ENCODE measurements at regions not wholly inside any gene's neighbourhood (a gene's known extent, or its start where the extent isn't known, plus 50 kb on each side); places are given as distances from the start of the nearest gene placed in this dataset.
A peak's percentile ranks its signal among the peaks of the same experiment; 100 is the strongest.

DNA sequence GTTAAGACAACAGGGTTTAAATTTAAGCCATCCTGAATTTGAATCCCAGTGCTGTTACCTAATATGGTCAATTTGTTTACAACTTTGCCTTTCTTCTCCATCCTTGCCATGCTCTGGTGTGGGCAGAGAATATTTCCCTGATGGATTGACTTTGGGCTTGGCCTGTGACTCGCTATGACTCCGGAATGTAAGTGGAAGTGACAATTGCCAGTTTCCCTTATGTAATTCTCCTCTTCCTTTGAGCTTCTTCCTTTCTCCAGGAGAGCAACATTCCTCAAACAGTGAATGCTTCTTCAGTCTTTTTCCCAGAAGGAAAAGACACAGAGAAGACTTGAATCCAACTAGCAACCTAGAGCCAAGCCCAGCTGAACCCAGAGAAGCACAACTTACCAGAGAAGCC, 159.1 kb downstream of the LURAP1L start:
- no peak for DNase-seq (ENCODE audit: low spot score)

DNA sequence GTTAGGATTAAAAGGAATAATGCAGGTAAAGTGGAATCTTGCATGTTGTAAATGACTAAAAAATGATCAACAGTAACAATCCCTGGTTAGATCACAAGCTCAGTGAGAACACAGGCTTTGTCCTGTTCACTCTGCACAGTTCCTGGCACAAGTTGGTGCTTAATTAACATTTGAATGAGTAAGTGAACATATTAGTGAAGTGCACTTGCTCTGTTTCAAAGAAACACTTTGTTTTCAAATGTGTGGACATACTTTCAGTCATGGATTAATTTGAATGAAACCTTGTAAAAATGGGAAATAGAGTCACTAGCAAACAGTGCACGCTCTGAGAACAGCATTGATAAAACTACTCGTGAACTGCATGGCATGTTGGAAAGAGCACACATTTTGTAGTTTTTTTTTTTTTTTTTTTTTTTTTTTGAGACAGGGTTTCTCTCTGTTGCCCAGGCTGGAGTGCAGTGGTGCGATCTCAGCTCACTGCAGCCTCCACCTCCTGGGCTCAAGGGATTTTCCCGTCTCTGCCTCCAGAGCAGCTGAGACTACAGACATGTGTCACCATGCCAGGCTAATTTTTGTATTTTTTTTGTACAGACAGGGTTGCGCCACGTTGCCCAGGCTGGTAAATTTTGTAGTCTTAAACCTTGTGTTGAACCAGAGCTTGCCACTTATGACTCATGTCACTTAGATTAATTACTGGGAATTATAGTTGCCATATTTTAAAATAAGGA, 159.9 kb downstream of the LURAP1L start:
- DNase-seq (ENCODE audit: low spot score), result no peak

DNA sequence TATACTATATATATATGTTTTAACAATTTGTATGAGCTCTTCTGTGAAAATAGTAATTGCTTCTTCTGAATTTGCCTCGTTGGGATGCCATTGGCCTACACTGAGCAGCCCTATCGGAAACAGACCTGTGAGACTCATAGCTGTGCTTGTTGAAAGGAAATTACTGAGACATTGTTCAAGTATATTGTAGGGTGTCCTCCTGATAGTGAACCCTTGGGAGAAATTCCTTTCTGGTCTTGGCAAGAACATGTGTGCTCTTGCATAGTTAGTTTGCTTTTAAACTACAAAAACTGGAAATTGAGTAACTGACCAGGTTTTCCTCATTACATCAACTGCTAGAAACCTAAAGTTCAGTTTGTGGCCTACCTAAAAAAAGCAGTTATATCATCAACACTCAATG, 160.9 kb downstream of the LURAP1L start:
- no peak for DNase-seq (ENCODE audit: low spot score)

DNA sequence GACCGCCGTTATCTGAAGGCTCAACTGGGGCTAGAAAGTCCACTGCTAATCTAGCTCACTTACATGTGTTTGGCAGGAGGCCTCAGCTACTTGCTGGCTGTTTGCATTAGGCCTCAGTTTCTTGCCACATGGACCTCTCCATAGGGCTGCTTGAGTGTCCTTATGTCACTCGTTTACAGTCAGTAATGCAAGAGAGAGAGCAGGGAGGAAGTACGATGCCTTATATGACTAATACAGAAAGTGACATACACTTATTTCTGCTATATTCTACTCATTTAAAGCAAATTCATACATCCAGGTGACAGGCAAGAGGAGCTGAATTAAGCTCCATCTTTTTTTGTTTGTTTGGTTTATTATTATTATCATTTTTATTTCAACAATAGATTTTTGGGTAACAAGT, 179.6 kb downstream of the LURAP1L start:
- no peak for DNase-seq (ENCODE audit: low spot score)

DNA sequence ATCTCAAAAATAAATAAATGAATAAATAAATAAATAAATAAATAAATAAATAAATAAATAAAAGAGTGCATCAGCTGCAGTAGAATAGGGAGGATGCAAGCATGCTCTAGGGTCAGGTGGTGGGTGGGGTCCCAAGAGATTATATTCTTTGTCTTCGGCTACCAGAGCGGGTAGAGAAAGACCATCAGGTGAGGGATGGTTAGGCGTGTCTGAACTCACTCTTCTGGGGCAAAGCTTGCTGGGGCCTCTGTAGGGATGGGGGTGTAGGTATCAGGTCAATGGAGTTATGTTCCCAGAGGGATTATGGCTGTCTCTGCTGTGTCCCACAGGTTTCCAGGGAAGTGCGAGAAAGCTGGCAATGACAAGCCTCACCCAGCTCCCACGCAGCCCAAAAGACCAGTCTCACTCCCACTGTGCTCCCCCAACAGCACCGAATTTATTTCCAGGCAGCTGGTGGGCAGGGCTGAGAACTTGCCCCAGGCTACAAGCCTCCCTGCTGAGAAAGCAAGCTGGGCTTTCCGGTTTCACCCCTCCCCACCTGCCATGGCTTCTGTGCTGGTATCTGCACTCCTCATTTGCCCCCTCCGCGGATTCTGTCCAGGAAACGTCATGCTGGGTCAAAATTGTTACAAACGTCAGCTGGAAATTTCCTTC, 180.8 kb downstream of the LURAP1L start:
- DNase-seq (ENCODE audit: low spot score), result peak; percentile 60

DNA sequence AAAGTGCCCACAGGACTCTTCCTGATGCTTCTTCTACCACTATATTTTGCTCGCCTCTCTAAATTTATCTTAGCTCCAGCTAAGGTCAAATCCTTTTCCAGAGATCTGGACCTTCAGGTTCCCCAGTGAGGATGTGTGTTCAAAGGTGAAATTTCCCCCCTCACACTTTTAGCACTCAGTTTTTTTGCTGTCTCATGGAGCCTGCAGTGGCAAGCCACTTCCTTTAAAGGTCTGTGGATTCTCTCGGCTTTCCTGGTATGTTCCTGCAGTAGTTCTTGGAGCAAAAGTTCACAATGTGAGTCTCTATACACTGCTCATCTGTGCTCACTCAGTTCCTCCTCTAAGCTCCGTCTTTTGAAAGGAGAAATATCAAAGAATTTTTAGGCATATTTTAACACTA, 181.4 kb downstream of the LURAP1L start:
- DNase-seq (ENCODE audit: low spot score), result no peak

DNA sequence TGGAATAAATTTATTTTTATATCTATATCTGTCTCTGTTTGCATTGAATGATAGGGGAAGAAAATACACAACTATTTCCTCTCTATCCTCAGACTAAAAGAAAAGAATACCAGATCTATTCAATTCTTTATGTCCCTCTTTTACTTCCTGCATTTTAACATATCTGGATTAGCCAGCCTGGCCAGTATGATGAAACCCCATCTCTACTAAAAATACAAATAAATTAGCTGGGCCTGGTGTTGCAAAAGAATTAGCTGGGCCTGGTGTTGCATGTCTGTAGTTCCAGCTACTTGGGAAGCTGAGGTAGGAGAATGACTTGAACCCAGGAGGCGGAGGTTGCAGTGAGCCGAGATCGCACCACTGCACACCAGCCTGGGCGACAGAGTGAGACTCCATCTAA, 182.0 kb downstream of the LURAP1L start:
- DNase-seq (ENCODE audit: low spot score), result no peak

DNA sequence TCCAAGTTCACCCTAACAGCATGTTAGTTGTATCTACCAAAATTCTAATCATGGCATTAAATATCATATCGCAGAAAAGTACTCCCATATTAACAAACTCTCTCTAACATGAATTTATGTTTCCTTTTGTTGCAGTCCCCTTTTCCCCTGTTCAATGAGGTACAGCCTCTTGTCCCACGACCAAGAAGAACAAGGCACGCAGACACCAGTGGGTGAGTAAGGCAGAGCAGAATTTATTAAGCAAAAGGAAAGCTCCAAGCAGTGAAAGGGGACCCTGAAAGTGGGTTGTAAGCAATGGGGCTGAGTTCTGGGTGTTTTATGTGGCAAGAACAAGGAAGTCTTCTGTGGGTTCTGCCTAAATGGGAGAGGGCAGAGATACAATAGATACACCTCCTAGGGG, 183.5 kb downstream of the LURAP1L start:
- DNase-seq (ENCODE audit: low spot score), result no peak

DNA sequence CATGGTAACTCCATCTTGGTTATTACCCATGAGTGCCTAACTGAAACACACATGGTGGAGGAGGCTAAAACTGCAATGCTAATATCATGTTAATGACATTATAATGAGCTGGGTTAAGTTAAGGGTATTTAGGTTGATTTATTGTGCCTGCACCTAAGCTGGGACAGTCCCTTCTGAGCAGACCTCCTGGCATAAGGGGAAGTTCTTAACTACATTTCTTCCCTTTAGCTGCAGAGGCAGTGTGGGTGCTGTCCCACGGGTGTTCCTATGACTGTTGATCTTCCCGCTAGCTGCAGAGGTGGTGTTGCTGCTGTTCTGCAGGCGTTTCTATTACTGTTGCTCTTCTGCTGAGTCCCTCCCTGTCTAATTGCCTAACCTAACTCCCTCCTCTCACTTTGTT, 183.9 kb downstream of the LURAP1L start:
- no peak for DNase-seq (ENCODE audit: low spot score)

DNA sequence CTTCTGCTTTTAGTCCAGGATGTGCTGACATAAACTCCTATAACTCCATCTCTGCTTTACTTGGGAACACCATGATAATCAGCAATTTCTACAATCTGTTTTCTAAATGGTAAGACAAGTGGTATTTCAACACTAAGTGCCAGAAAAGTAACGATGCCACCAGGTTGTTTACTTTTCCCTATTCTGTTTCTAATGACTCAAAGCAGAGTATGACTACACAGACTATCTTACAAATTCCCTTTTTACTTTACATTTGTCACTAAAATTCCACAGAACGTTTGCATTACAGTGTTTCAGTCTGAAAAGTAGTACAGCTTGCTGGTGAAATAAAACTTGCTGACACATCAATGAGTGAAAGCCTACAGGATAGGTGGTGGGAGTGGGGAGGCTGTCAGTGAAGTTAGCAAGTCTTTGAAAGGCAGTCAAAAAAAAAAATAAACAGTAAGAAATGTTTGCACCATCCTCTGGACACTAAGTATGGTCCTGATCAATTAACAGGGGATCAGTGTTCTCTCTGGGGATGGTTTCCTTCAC, 186.5 kb downstream of the LURAP1L start:
- no peak for DNase-seq (ENCODE audit: low spot score)

DNA sequence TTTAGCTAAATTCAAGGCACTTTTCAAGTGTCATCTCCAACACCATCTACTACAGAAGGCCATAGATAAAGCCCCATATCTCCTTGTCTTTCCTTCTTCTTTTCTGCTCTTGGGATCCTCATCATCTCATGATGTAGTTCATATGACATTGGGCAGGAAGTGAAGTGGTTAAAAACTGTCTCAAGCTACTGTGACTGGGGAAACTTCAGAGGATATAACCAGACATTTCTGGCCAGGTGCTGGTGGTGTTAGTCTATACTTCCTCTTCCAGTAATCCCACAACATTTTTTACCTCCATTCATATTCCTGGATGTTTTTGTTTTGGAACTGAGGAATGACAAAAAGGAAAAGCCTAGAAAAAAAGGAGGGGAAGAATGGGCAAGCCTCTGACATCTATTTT, 188.7 kb downstream of the LURAP1L start:
- no peak for DNase-seq (ENCODE audit: low spot score)

DNA sequence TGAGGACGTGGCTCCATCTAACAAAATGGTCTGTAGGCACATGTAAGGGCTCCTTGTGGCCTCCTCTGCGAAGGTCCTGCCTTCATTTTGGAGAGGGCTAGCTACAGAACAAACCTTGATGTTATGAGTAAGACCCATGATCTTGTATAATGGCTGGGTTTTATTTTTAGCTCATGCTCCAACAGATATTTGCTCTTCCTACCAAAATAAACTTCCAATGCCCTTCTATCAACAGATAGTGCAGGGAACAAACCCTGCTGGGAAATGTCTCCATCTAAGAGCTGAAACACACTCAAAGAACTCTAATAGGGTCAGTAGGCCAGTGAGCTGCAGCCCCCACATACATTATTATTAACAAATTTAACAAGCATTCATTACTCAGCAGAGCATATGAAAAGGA, 189.5 kb downstream of the LURAP1L start:
- DNase-seq (ENCODE audit: low spot score), result no peak

DNA sequence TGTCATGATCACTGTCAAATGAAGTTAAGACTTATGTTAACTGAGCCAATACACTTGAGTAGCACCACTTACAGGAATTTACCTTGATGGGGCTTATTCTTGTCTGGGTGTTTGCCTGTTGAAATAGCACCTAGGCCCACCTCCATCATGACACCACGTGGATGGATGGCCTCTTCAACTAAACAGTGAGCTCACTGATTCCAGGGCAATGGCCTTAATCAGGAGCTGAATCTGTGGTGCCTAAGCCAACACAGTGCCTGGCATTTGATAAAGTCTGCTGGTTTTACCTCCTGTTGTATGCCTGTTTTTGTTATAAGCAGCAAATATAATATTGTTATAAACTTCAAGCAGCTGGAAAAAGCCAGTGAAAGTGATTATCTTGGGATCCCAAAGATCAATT, 190.5 kb downstream of the LURAP1L start:
- no peak for DNase-seq (ENCODE audit: low spot score)

DNA sequence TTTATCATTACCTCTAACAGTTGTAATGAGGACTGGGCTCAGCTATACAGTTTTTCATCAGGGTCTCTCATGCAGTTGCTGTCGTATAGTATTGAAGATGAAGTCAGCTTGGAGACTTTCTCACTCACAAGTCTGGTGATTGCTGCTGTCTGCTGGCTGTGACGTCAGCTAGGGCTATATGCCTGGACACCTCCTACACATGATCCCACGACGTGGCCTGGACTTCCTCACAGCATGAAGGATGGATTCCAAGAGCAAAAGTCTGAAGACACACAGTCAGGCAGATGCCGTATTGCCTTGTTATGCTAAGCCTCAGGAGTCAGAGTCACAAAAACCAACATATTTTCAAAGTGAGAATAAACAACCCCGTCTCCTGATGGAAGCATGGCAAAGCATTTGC, 193.3 kb downstream of the LURAP1L start:
- DNase-seq (ENCODE audit: low spot score), result no peak

DNA sequence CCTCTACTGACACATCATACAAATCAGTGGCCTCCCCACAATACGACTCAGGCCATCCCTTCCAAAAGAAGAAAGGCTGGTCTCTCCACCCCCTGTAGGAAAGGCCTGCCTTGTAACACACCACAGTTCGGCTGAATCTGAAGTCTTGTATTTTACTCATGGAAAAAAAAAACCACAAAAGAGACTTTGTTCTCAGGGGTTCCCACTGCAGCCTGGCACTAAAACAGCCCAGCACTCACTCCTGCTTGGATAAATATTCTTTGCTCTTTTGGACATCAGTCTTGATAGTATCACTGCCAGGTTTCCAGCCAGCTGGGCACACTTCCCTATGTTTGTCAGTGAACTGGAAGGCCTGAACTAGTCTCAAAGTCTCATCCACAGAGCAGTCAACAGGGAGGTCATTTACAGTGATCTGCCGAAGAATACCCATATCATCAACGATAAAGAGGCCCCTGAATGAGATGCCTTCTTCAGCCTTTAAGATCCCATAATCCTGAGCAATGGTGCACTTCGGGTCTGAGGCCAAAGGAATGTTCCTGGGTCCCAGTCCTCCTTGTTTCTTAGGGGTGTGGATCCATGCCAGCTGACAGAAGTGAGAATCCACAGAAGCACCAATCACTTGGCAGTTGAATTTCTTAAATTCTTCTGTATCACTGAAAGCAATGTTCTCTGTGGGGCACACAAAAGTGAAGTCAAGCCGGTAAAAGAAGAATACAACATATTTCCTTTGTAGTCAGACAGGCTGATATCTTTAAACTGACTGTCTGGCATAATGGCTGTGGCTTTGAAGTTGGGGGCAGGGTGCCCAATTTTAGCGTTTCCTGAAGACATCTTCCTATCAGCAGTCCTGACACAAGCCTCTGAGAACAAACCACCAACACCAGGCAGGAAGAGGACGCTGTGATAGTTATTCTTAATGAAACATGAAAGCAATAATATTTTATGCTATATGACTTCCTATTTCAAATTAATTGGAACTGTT, 198.1 kb downstream of the LURAP1L start:
- DNase-seq (ENCODE audit: low spot score), result no peak

DNA sequence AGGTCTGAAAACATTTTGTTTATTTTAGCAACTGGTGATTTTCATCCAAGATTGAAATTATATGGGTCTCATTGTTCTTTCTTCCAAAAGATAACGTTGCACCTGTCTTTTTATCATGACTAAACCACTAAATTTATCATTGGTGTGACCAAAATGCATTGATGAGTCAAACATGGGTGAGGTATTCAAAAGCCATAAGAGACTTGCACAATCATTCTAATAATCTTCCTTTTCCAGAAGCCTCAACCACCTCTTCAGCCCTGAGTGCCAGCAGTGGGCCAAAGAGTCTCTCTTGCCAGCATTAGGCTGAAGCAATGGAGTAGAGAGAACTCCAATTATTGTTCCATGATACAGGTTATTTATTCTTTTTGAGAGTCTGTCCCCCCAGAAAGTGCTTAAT, 198.9 kb downstream of the LURAP1L start:
- no peak for DNase-seq (ENCODE audit: low spot score)

DNA sequence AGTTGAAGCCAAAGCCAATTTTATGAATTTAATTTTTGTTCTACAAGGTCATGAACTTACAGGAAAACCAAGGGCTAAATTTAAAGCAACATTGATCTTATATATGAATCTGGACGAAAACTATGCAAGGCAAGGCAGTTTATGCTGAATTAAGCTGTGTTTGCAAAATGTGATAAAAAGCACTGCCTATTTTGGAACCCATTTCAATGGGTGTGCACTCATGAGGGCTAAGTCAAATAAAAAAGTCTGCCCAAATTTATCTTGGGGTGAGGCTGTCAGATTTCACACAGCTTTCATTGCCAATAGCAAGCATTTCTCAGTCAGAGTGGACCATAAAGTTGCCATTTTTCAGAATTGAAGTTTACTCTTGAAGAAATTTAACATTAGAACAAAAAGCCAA, 199.9 kb downstream of the LURAP1L start:
- no peak for DNase-seq (ENCODE audit: low spot score)

DNA sequence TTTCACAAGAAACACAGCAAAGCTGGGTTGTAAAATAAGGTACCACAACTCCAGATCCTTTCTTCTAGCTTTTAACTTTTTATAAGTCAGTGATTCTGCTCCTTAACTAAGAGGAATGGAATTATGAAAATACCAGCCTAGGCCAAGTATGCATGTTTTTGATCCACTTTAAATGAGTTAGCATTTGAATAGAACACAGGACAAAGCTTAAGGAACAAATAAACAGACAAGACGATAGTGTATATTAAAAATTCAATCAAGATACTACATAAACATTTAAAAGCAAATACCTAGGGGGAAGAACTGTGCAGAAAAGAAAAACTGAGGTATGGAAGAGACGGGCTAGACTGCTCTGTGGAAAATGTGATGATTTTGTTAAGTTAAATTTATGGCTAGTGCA, 200.7 kb downstream of the LURAP1L start:
- DNase-seq (ENCODE audit: low spot score), result no peak

DNA sequence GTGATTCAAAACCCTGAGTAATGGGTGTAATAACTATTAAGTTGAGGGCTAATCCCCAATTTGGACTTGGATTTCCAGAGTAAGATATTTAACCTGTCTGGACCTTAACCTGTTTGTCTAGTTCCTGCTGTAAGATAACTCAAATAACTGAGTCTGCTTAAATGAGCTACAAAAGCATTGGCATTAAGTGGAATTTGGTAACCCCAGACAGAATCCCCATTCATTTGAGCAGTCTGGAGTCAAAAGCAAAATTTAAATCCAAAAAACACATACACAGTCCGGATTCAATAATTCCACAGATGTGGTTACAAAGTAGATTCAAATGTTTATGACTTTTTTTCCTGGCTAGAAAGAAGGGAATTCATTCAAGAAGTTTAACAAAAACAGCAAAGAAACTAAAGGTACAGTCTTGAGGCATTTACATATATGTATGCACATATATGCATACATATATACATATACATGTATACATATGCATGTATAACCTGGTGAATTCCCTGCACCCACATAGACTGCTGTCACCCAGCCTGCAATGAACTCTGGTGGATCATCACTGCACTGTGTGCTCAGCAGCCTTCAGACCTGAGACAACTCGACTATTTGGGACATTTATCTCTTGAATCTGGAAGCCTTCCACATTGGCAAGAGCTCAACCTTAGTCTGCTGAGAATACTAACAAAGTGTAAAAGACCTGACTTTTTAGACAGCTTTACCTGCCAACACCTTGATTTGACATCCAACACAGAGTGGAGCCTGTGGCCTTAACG, 205.4 kb downstream of the LURAP1L start:
- no peak for DNase-seq (ENCODE audit: low spot score)

DNA sequence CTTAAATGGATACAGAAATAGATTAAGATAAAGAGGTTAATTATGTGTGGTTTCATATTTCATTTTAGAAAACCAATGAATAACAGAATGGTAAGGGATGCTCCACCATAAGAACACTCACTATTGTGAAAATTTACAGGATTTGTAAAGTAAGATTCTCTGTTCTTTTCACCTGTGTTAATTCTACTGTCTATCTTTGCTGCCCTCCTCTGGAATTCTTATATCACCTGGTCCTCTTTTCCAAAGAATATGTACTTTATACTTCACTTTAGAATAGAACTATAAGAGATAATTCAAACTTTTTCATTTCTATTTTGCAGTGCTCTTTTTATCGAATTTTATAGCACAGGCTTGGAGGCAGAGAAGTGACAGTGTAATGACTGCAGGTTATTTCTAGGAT, 213.4 kb downstream of the LURAP1L start:
- no peak for DNase-seq (ENCODE audit: low spot score)

DNA sequence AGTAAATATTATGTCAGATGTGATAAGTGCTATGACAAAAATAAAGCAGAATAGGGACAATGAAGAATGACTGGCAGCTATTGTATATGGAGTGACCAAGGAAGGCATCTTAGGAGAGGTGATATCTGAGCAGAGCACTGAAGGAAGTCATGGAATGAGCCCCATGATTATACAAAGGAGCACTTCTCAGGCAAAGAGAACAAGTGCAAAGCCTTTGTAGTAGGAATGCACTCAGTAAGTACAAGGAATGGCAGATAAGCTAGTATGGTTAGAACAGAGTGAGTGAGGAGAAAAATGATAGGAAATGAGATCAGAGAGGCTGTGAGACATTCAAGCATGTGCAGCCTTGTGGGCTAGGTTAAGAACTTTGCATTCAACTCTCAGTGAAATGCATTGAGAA, 214.8 kb downstream of the LURAP1L start:
- no peak for DNase-seq (ENCODE audit: low spot score)

DNA sequence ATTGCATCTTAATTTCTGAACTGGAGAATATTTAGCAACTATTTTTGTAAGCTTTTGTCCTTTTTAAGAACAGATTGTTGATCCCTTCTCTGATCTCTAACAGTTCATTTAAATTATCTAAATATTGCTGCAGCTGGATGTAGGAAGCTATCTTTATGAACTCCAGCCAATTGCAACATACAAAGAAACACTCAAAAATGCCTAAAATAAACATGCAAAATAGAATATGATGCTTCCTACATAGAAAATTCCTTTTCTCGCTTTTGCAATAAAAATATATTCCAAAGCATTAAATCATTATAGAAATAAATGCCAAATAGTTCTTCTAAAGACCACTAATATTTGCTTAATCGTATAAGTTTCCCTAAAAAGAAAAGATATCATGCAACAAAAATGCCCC, 218.6 kb downstream of the LURAP1L start:
- DNase-seq (ENCODE audit: low spot score), result no peak
